ENCODE measurements at regions not wholly inside any gene's neighbourhood (a gene's known extent, or its start where the extent isn't known, plus 50 kb on each side); places are given as distances from the start of the nearest gene placed in this dataset.

- H2AFZ ChIP-seq (ENCODE audit: low read depth, low read length), result no peak overlapping the region
- no peaks in the 10 kb centered on the region for H3K79me2 ChIP-seq (replicated peaks; ENCODE audit: insufficient read depth, low read length)
- H4K20me1 ChIP-seq (ENCODE audit: insufficient read depth), result no peaks in the 10 kb centered on the region
- no peaks in the 10 kb centered on the region for H3K27me3 ChIP-seq (ENCODE audit: insufficient read depth, low read depth, low read length)
- H3K9me2 ChIP-seq (ENCODE audit: insufficient read depth, low read length), result no peaks in the 10 kb centered on the region
- H3K9me3 ChIP-seq (ENCODE audit: low read length), result no peaks in the 10 kb centered on the region
- no peak overlapping the region for H3K9ac ChIP-seq (ENCODE audit: low read length)
- H3K4me2 ChIP-seq (ENCODE audit: low read length), result no peak overlapping the region
- no peak overlapping the region for H3K4me3 ChIP-seq (ENCODE audit: low read length)
- TF ChIP-seq CTCF (IDR thresholded peaks at IDR 0.05; ENCODE audit: poor library complexity, severe bottlenecking) (no peak), POLR2AphosphoS5 (IDR thresholded peaks at IDR 0.05) (no peak), TAF1 (IDR thresholded peaks at IDR 0.05; ENCODE audit: low read depth) (no peak), EP300 (conservative IDR thresholded peaks at IDR 0.05; ENCODE audit: poor library complexity, severe bottlenecking) (no peak), RAD21 (conservative IDR thresholded peaks at IDR 0.05) (no peak), REST (IDR thresholded peaks at IDR 0.05; ENCODE audit: borderline replicate concordance) (no peak), SMC3 (conservative IDR thresholded peaks at IDR 0.05; ENCODE audit: poor library complexity) (no peak), MXI1 (conservative IDR thresholded peaks at IDR 0.05; ENCODE audit: poor library complexity, severe bottlenecking) (no peak), EZH2 (IDR thresholded peaks at IDR 0.05; ENCODE audit: borderline replicate concordance, insufficient read depth, low read length, poor library complexity, severe bottlenecking) (no peak)
- no peaks in the 10 kb centered on the region for H3F3A ChIP-seq (ENCODE audit: insufficient read depth, low read length, poor library complexity, severe bottlenecking)
- H3K36me3 ChIP-seq (ENCODE audit: insufficient read depth, low read length), result no peaks in the 10 kb centered on the region
- no peak overlapping the region for H3K27ac ChIP-seq (ENCODE audit: low read length)
These were observed 169.5 kb upstream of the THBS1 start for GRCh38 chr15:39411102-39411989.

GRCh38 chr15:39413558-39413957 lies 167.3 kb upstream of the THBS1 start:
- no peaks in the 10 kb centered on the region for H3F3A ChIP-seq (ENCODE audit: insufficient read depth, low read length, poor library complexity, severe bottlenecking)
- no peaks in the 10 kb centered on the region for H4K20me1 ChIP-seq (ENCODE audit: insufficient read depth)
- H3K79me2 ChIP-seq (replicated peaks; ENCODE audit: insufficient read depth, low read length), result no peaks in the 10 kb centered on the region
- H2AFZ ChIP-seq (ENCODE audit: low read depth, low read length), result no peak overlapping the region
- no peaks in the 10 kb centered on the region for H3K9me2 ChIP-seq (ENCODE audit: insufficient read depth, low read length)
- H3K27me3 ChIP-seq (ENCODE audit: insufficient read depth, low read depth, low read length), result no peaks in the 10 kb centered on the region
- no peaks in the 10 kb centered on the region for H3K36me3 ChIP-seq (ENCODE audit: insufficient read depth, low read length)
- no peak overlapping the region for H3K4me3 ChIP-seq (ENCODE audit: low read length)
- H3K27ac ChIP-seq (ENCODE audit: low read length), result no peak overlapping the region
- no peak overlapping the region for H3K4me2 ChIP-seq (ENCODE audit: low read length)
- H3K9me3 ChIP-seq (ENCODE audit: low read length), result no peaks in the 10 kb centered on the region
- no peak overlapping the region for H3K9ac ChIP-seq (ENCODE audit: low read length)
- TF ChIP-seq REST (IDR thresholded peaks at IDR 0.05; ENCODE audit: borderline replicate concordance) (no peak), RAD21 (conservative IDR thresholded peaks at IDR 0.05) (no peak), MXI1 (conservative IDR thresholded peaks at IDR 0.05; ENCODE audit: poor library complexity, severe bottlenecking) (no peak)
